LHCN-M2 (cell line): ENCODE measurements at regions not wholly inside any gene's neighbourhood (a gene's known extent, or its start where the extent isn't known, plus 50 kb on each side); places are given as distances from the start of the nearest gene placed in this dataset.

Experiments
- DNase-seq: peaks from one replicate; pipeline ENCODE4 v3.0.0-alpha.2; 2012; ENCODE audit warnings: low read depth

DNA sequence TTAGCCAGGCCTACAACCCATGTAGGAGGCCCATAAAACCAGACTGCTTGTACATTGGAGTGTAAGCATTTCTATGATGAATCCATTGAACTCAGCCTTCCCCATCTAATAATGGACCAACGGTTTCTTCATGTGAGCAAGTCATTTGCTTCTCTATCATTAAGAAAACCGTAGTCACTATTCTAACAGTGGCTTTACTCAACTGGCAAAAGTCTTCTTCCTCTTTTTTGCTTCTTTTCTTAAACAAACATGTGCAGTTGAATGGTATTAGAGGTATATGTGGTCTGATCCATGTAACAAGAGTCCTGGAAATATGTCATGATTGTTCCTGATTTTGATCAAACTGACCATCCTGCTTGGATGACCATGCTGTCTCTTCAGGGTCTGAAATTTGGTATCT, 132.4 kb upstream of the STXBP5 start:
- DNase-seq = no peak

DNA sequence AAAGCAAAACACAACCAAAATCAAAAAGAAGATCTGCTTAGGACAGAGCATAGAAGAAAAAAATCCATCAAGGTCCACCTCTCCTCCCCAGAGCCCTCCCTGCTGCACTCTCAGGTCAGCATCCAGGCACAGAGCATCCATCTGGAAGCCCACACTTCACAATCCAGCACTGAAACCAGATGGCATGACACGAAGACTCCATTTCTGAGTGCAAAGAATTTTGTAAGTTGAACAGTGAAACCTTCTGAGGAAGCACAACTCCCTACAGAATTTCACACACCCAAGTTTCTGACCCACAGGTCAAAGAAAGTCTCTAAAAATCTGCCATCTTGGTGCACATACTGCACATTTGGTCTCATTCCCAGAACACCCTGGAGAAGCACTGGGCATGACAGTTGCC, 128.8 kb upstream of the STXBP5 start:
- DNase-seq = no peak

DNA sequence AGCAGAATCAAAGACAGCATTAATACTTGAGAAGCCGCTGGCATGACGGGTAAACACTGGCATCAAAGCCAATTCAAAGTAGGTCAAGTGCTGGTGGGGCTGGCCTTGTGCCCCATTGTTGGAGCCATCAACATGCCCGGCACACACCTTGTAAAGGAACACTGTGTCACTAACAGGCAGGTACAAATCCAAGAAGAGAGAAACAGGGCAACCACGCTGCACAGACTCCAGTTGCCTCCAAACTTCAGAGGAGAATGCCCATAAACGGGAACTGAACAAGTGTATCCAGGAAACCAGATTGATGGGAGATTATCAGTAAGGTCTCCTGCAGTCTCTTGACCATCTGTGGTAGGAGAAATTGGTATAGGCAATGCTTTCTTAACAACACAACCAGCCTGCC, 127.0 kb upstream of the STXBP5 start:
- no peak for DNase-seq

DNA sequence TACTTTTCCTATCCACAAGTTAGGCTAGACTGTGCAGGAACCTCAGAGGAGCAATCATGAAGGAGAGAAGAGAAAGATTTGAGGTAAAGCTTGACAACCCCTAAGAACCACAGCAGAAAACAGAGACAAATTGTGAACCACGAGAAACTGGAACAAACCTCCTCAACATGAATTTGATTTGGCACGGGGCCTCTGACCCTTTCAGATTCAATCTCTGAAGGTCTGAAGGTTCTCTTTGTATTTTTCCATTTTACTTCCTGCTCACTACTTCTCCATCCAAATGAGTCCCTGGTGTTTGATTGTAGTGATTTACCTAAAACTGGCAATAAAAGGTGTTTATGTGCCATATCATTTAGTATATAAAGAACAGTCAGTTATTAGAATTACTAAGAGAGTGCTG, 126.1 kb upstream of the STXBP5 start:
- no peak for DNase-seq

DNA sequence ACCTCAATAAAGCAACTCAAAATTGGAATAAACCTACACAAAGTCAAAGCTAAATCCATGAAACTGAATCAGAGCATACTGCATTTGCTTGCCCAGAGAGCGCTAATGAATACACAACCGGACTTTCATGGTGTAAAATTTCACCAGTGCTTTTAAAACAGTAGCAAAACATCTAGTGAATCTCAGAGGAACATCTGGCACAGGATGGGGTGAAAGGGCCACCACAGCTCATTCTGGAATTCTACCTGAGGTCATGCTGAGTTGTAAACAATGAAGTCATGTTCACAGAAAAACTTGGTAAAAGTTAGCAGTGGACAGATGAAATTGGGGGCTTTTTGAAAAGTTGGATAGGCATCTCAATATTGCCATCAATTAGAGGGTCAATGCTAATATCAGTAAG, 125.6 kb upstream of the STXBP5 start:
- DNase-seq = no peak

DNA sequence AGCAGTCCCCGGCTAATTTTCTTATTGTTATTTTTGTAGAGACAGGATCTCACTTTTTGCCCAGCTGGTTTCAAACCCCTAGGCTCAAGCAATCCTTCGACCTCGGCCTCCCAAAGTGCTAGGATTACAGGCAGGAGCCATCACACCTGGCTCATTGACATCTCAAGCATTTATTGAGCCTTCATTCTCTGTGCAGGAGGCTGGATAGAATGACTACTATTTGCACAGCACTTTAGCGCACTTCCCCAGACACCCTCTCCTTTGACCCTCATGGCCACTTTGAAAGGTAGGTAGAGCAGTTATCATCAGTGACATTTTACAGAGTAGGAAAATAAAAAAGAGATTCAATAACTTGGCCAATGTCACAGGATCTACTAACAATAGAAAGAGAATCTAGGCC, 124.0 kb upstream of the STXBP5 start:
- DNase-seq = no peak

DNA sequence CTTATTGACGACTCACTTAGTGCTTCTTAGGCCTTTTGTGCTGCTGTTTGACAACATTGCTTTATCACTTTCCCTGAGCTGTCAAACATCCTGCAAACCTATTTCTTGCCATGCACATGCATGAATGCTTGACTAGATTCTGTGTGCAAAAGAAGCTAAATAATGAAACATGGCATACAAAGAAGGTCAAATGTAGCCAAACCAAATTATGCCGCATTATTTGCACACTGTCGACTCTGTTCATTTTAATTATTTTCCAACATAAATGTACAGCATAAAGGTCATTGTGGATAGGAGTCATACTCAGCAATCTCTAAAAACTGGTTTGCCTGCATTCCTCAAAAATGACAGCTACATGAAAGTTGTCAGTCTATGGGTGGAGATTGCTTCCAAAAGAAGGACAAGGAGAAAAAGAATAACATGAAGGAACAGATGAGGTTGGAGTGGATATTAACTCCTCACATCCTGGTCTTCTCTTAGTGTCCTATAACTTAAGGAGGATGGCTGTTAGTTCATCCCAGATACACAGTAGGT, 123.1 kb upstream of the STXBP5 start:
- DNase-seq = peak; percentile 10

DNA sequence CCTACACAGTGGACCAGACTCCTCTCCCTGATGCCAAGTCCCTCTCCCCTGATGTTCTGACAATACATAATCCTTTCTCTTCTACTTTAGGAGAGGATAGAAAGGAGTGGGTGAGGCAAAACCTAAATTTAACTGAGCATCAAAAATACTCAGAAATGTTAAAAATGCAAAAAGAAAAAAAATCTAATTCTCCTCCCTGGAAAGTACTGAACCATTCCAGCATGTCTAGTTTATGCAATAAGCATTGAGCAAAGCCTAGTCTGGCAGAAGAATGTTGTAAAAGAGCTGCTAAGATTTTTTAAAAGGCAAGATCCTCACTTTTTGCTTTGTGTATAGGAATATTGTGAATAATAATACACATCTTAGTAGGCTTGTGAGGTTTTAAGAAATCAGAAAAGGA, 116.6 kb upstream of the STXBP5 start:
- no peak for DNase-seq

DNA sequence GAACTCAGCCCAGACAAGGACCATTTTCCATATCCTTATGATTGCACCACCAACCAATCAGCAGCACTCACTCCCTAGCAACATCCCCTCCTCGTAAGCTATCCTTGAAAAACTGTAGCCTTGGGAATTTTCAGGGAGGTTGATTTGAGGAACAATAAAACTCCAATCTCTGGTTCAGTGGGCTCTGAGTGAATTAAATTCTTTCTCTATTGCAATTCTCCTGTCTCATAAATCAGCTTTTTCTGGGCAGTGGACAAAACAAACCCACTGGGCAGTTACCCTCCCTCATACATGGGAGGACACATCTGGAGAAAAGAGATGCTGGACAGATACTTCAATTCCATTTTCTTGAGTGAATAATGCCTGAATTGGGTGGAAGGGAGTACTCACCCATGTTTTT, 115.4 kb upstream of the STXBP5 start:
- no peak for DNase-seq

DNA sequence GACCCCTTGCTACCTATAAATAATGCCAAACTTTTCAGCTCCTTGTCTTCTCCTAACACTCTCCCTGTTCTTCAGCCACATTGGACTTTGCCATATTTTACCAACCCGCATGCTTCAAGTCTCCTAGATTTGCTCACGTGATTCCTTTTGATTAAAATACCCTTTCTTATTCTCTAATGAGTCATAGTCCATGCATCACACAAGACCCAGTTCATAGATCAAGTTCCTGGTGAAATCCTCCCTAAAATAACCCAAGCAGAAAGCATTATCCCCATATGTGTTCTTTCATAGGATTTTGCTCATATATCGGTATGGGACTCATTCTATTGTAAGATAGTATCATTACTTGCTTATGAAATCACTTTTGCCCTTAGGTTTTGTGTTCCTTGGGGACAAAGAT, 108.9 kb upstream of the STXBP5 start:
- peak; percentile 34 for DNase-seq

DNA sequence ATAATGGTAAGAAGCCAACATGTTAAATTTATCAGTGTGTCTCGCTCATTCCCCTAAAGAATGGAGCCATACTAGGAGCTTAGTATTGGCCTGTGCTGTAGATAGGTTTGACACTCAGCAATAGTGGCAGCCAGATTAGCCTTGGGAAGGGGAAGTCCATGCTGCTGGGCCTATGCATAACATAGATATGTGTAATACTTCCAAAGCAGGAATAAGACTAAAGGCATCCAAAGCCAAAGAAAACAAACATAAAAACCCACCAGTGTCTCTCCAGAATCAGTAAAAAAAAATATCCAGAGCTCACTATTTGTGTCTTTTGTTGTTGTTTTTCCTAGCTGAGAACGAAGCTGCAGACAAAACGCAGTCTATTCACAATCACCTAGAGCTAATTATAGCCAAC, 104.2 kb upstream of the STXBP5 start:
- peak; percentile 59 for DNase-seq

DNA sequence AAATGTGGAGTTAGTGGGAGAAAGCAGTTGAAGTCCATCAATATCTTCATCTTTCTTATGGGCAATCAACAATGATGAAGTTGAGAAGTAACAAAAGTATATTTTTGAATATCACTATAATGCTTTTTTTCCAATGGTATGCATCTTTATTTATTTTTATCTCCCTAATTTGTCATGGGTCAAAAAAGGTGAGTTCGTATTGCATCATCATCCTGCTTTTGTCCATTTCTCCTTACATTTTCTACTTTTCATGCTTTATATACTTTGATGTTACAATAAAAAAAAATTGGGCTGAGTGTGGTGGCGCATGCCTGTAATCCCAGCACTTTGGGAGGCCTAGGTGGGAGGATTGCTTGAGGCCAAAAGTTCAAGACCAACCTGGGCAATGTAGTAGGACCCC, 101.2 kb upstream of the STXBP5 start:
- no peak for DNase-seq

DNA sequence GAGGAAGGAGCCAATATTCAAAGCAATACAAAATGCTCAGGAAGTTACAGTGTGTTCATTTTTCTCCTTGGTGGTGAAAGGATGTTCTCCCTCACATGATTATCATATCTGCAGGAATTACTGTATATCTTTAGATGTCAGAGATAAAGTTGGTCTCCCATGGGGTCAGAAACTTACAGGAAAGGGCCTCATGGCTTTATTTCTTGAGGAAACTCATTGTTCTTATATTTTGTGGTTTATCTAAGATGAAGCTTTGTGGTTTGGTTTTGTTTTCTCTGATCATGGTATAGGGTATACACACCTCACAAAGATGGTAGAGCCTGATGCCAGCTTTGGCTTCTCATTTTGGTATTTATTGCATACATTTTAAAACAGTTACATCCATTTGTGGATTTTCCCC, 100.5 kb upstream of the STXBP5 start:
- DNase-seq = no peak

DNA sequence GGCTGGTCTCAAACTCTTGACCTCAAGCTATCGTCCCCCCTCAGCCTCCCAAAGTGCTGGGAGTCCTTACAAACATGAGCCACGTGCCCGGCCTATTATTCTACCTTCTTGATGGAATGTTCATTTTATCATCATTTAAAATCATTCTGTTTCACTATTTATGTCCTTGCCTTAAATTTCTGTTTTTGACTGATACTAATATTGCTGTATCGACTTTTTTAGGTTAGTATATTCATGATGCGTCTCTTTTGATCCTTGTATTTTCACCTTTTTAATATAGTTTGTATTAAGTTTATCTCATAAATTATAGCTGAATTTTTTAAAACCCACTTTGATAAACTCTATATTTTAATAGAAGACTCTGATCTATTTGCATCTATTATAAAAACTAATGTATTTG, 98.4 kb upstream of the STXBP5 start:
- DNase-seq = no peak

DNA sequence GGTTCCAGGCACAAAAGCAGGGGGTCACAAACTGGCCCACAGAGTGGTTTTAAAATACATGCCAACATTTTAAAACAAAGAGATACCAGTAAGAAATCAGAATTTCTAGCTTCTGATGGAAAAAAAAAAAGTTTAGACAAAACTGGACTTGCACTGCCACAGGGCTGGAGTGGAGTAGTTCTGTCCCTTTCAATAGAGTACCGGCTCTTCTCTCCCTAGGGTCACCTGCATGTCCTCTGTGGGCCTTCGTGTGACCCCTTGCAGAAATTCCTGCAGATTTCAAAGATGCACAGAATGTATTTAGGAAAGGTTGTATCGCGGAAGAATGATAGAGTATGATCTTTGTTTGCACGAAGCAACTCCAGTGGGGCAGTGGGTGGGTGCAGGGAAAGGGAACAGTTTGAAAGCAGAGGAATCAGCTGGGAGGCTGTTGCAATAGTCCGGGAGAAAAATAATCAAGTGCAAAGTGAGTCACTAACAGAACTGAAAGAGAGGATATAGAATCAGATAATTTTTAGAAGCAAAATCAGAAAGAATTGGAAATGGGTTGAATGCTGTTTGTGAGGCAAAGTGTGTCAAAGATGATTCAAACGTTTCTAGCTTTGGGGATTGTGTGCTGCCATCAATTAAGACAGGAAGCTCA, 97.3 kb upstream of the STXBP5 start:
- peak; percentile 39 for DNase-seq

DNA sequence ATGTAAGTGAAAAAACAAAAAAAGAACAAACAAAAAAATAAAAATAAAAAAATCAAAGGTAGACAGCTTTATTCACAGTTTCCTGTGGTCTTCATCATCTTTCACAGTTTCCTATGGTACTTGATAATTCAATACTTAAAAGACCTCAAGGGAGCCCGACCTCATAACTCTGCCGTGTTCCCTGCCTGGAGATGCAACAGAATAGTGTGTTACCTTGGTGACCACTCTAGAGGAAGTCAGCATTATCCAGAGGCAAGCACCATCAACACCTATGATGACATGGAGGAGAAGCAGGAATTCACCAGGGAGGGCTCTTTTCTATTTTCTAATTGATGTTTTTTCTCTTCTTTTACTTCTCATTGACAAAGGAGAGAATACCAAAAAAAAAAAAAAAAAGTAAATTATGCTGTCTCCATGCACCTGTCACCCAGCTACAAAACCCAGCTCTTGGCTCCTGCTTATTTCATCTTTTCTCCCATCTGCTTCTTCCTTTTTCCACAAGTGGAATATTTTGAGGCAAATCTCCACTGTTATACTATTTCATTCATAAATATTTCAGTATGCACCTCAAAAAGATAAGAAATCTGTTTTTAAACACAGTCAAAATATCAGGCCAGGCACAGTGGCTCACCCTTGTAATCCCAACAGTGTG, 95.8 kb upstream of the STXBP5 start:
- no peak for DNase-seq

DNA sequence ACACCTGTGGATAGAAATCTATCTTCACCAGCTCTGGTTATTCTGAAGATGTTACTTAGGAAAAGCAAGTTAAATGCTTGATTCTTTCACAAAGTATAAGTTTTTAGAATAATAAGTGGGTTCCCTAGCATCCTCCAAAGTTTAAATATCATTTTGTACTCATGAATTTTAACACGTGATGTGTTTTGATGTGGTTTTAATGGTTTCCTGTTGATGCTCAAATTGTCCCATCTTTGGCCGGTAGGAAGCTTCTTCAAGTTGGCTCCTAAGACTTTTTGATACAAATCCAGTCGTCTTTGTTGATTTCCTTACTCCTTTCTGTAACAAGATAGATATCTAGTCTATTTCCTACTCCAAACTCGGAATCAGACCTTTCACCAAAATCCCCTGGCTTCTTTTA, 94.5 kb upstream of the STXBP5 start:
- no peak for DNase-seq

DNA sequence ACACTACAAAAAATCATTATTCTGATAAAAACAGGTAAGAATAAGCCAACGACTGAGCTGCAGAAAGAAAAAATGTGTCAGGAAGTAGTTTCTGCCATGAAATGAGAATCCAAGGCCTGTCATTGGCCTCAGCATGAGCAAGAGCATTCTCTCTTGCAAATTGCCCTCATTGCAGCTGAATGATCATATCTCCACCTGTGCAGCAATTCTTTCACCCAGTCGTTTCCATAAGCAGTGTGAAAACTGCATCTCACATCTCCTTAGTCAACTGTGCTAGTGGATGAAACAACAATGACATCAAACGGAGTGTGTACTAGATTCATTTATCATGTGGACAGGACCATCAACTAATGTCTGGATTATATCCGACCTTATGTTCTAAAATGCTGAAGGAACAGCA, 88.2 kb upstream of the STXBP5 start:
- no peak for DNase-seq

DNA sequence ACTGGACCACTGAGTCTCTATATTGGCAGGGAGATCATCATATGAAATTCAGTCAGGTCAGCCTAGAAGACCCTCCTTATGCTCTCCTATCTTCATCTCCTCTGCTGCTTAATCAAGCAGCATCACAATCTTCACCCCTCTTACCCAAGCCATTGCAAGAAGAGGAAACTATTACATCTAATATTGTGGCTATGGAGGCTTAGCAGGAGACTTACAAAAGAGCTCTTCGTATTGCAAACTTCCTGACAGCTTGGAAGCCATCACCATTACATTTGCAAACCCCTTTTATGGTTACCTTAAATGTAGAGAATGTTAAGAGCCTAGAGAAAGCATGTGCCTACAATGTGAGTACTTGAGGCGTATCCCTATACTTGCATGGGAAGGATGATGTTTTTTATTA, 87.2 kb upstream of the STXBP5 start:
- DNase-seq = no peak

DNA sequence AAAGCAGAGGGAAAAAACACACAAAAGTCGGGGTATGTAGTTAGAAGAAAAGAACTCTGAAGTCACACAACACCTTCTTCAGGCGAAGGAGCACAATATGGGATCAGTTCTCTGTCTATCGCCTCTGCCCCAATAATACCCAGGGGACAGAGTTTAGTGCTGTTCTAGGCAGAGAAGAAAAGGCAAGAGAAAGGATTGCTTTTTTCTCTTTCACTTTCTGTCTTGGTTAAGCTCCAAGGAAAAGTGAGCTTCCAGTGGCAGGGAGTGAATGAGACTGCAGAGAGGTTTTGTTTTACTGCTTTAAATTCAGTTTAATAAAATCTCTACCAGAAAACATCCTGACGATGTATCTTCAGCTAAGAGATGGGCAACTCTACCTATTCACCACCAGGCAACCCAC, 86.6 kb upstream of the STXBP5 start:
- peak; percentile 67 for DNase-seq

DNA sequence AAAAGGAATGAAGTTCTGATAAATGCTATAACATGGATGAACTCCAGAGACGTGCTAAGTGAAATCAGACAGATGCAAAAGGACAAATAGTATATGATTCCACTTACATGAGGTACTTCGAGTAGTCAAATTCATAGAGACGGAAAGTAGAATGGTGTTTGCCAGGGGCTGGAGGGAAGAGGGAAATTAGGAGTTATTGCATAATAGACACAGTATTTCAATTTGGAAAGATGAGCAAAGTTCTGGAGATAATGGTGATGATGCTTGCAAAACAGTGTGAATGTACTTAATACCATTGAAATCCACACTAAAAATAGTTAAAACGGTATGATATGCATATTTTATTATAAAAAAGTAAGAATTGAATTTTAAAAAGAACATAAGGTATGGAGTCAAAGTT, 84.9 kb upstream of the STXBP5 start:
- DNase-seq = no peak

DNA sequence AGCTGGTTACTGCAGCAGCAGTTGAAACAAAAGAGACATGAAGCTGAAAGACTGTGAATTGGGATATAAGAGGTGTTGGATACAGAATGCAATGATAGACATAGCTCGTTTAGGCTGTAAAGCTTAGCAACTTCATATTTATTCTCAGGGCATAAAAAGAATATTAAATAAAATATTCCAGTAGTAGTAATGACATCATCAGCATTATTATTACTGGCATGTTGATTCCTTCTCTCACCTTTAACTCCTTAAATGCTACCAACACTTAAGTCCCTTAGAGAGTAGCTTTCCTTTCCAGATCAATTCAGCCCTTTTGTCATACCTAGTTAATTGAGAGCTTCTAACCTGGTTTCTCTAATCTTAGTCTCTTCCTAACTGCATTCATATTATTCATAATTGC, 81.4 kb upstream of the STXBP5 start:
- DNase-seq = no peak

DNA sequence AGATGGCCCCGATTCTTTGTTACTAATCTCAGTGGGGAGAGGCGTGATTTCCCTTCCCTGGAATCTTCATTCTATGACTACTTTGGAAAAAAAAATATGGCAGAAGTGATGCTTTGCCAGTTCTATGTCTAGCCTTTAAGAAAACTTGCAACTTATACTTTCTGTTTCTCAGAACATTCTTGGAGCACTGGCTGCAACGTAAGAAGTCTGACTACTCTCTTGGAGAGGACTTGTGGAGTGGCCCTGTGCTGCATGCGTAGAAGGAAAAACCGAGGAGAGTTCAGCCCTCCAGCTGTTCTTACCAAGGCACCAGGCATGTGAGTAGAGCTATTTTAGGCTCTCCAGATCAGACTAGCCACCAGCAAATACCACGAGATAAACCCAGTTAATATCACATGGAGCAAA, 77.6 kb upstream of the STXBP5 start:
- peak; percentile 91 for DNase-seq

DNA sequence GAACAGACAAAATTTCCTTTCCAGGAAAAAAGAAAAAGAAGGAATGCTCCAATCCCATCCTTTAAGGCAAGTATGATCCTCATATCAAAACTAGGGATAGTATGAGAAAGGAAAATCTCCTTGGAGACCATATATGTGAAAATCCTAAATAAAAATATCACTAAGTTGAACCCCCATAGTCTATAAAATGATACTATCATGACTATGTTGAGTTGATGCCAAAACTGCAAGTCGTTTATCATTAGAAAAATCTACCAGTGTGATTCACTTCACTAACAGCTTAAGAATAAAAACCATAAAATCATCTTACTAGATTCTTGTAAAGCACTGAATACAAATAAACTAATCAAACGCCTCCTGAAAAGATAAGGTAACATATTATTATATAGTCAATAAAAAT, 76.6 kb upstream of the STXBP5 start:
- peak; percentile 50 for DNase-seq
